GM18873 (cell line): ENCODE measurements at regions not wholly inside any gene's neighbourhood (a gene's known extent, or its start where the extent isn't known, plus 50 kb on each side); places are given as distances from the start of the nearest gene placed in this dataset.

Source experiments
- ATAC-seq: cut with Tn5 transposase; IDR thresholded peaks from one replicate; pipeline ENCODE4 v1.9.1; 2021; ENCODE audit warnings: mild to moderate bottlenecking, moderate library complexity, moderate number of reproducible peaks; ENCODE audit not compliant: unreplicated experiment, low FRiP score

DNA sequence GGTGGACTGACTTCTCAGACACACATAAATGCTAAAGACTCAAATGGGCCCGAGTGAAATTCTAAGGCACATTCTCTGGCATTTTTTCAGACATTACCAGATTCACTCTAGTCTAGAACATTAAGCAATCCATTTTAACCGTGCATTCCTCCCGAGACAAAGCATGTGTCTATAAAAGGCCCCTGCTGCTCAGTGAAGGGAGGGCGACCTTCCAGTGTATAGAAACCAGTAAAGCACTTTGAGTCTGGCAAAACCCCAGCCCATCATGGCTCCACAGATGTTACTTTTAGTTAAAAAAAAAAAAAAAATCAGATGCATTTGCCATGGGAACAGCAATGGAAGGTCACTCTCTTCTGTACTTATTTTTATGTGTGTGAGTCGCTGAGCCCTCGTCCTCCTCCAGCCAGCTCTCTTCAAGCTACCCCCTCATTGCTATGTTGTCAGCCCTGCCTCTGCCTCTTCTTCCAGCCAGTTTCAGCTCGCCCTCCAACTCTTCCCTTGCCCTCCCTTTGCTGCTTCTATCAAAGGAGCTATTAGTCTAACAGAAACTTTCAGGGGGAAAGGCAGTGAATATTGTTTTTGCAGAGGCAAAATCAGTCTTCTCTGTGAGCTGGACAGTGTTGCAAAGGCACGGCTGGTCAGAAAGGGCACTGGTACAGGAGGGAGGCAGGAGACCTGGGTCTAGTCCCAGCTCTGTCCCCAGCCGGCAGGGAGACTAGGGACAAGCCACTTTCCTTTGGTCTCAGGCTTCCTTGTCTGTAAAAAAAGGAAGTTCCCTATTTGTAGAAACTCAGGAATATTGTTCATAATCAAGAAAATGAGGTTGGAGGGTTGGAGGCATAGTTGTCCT, 644.2 kb downstream of the ZNF674 start:
- ATAC-seq, result no peak

DNA sequence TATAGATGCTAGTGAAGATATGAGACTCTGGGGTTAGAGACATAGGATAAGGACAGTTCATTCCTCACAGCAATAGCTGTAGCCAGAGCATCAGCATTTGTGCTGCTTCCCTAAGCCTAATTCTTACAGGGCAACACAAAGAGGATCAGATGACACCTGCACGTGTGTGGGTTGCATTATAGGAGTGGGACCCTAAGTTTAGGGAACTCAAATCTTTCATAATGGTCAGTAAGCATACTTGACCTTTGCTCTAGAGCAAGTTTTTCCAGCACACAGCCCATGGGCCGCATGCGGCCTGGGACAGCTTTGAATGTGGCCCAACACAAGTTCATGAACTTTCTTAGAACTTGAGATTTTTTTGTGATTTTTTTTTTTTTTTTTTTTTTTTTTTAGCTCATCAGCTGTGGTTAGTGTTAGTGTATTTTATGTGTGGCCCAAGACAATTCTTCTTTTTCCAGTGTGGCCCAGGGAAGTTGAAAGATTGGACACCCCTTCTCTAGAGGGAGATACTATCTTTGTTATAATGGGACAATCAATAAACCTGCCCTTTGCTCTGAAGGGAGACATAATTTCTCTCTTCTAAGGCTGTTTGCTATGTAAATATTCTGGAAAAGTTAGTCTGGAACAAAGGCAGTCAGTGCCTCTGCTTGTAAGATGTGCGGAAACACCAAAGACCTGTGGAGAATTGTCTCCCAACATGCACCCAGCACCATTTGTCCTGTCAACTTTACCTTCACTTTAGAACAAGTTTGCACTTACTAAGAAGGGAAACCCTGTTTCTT, 650.2 kb downstream of the ZNF674 start:
- ATAC-seq, result no peak

GRCh38 chrX:45889471-45889870, 655.8 kb downstream of the ZNF674 start:
- ATAC-seq, result no peak

DNA sequence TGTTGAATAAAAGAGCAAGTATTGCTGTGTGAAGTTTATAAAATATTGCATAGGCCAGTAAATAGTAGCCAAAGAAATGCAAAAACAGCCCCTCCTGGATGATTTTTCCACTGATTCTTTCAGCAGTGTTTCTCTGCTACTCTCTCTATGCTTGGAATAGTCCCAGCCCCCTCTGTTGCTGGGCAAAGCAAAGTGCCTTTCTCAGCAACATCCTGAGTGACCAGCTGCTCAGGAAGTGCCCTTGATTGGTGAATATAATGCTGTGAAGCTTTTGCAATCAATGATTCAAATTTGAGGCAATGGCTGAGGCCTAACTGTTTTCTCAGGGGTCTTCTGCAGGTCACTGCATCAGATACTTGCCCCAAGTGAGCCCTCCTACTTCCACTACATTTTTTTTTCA, 656.7 kb downstream of the ZNF674 start:
- no peak for ATAC-seq

DNA sequence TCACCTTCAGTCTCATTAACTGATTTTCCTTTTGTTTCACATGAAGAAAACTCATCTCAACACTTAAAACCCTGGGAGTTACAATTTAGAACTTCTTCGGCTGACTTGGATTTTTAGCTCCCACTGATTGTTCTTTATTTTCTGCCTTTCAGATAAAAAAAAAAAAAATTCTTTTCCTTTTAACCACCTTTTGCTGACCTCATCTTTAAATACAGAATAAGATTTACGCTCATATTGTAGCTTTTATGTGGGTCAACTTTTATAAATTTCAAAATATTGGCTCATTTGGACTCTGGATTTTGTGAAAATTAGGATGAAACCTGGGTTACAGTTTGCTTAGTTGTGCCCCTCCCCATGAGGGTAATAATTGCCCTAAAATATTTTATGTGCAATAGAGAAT, 659.3 kb downstream of the ZNF674 start:
- no peak for ATAC-seq

GRCh38 chrX:45879512-45879911, 665.7 kb downstream of the ZNF674 start:
- no peak for ATAC-seq

- ATAC-seq, result no peak
These were observed 669.0 kb downstream of the ZNF674 start for GRCh38 chrX:45876206-45876605.

DNA sequence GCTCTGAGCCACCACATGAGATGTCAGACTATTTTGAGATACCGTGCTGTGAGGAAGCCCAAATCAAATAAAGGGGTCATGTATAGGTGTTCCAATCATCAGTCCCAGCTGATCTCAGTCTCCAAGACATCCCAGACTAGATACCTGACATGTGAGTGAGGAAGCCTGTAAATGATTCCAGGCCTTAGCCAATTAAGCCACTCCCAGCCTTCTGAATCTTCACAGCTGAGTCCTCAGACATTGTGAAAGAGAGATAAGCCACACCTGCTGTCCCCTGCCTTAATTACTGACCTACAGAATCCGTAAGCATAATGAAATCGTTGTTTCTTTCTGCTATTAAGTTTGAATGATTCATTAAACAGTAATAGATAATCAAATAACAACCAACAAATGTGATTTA, 671.4 kb downstream of the ZNF674 start:
- ATAC-seq, result no peak

- ATAC-seq, result no peak
These were observed 671.8 kb upstream of the DIPK2B start for GRCh38 chrX:45872480-45872879.

- ATAC-seq, result no peak
These were observed 667.7 kb upstream of the DIPK2B start for GRCh38 chrX:45868425-45868824.

GRCh38 chrX:45862801-45863200, 662.1 kb upstream of the DIPK2B start:
- no peak for ATAC-seq

DNA sequence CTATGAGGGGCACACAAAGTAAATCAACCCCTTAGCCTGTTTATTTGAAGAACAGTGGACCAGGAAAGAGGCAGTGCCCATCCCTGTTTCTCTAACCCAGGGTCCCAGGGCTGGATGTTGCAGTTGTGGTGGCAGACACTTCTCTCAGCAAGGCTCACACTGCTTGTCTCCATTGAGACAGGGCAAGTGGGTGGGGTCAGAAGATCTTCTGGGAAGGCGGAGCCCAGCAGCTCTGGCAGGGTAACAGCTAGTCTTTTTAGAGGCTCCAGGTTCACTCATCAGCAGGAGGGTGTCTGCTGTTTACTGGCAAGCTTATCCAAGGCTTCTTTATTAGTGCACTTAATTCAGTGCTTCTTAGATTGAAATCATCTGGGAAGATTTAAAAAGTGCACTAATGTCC, 659.8 kb upstream of the DIPK2B start:
- no peak for ATAC-seq

DNA sequence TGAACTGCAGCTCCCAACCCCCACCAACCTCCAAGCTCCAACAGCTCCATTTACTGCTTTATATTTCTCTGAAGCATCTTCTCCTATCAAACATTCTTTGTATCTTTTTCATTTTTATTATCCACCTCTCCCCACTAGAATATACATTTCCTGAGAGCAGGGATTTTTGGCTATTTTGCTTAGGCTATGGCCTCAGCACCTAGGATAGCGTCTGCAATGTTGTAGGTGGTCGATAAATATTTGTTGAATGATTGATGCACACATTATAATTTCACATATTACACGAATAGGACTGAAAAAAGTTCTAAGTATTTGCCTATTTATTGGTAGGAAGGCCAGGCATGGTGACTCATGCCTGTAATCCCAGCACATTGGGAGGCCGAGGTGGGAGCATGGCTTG, 658.7 kb upstream of the DIPK2B start:
- ATAC-seq, result no peak

DNA sequence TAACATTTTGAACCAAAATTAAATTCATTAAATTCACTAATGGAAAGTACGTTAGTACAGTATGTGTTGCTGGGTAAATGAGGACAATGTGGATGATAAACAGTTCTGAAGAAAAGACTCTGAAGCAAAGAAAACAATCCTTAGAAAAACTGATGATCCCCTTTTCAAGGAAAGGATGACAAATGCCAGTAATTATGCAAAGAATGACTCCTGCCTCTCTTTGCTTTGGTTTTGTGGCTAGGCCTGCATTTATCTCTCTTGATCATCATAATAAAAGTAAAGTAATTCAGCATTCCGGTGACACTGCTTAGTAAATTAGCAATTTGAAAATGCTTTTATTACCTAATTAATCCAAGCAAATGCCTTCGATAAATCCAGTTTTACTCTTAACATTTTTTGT, 652.2 kb upstream of the DIPK2B start:
- ATAC-seq, result no peak

DNA sequence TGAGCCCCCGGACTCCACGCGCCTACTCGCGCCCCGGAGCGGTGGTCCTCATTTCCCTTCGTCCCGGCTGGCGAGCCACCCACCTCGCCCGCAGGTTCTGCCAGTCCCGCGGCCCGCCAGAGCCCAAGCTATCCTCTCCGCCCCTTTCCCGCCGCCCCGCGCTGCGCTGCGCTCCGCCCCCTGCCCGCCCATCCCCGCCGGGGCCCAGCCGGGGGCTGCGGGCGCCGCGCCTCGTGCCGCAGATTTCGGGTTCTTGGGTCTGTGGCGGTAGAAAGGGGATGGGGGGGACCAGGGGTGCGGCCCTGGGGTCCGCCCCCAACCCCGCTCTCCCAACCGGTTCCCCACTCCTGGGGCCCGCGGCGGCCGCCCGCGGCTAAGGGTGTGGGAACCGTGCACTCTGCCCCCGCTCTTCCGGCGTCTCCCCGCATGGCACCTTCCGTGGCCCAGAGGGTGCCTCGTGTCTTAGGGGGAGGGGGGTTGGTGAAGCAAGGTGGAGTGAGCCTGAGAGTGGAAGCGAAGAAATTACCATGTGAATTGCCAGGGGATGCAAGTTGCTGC, 650.8 kb upstream of the DIPK2B start:
- ATAC-seq, result no peak

DNA sequence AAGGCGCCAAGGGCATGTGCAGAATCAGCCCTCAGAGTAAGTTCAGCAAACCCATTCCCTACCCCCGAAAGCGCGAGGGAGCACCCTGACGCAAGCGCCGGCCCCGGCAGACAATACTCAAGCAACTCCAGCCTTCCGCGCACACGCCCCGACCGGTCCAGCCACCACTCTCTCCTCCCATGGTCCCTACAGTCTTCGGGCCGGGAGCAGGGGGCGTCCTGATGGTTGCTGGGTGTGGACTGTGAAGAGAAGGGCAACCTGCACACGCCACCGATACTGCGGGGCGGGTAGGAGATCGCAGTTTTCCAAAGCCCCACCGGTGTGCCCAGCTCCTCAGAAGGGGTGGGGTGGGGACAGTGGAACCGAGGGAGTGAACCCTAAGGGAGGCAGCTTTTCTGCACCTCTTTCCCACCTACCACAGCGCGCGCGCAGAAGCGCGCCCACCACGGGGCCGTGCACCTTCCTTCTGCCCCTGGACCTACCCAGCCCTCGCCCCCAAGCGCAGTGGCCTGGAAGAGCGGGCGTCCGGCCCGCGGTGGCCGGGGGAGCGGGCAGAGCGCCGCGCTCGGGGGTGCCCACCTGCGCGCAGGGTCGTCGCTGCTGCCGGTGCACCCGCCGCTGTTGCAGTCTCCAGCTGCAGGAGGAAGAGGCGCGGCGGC, 650.2 kb upstream of the DIPK2B start:
- no peak for ATAC-seq

DNA sequence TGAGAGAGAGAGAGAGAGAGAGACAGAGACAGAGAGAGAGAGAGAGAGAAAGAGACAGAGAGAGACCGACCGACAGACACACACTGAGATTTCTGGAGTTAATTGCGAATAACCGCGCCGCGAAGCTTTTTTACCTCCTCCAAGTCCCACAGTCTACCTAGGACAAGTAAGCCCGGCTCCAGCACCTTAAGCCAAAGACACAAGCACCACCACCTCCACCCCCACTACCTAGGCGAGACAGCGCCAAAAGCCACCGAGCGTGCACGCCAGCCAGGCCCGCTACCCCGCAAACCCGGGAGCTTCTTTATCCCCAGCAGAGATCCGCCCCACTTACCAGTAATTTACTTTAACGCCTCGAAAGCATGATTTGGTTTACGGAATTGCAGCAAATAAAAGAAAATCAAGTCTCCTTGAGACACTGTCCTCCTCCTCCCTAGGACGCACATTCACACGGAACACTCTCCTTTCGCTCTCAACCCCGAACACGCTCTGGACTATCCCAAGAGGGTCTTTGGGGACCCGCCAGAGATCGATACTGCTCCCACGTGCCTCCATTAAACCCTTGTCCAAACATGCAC, 649.6 kb upstream of the DIPK2B start:
- no peak for ATAC-seq

- no peak for ATAC-seq
These were observed 648.7 kb upstream of the DIPK2B start for GRCh38 chrX:45849261-45849862.

DNA sequence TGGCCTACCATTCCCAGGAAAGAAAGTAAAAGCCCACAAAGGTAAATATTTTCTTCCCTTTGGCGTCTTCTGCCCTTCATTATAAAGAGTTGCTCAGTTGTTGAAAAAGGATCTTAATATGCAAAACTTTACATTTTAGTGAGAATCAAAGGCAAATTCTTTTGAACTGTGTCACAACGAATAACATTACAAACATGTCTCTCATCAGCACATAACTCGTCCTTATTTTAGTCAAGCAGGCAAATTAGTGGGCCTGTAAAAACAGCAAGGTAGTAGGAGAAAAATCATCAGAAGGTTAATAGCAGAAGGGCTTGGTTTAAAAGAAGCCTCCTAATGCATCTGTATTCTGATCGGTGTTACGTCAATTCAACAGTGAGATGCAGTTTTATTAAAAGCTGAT, 647.3 kb upstream of the DIPK2B start:
- ATAC-seq, result no peak

DNA sequence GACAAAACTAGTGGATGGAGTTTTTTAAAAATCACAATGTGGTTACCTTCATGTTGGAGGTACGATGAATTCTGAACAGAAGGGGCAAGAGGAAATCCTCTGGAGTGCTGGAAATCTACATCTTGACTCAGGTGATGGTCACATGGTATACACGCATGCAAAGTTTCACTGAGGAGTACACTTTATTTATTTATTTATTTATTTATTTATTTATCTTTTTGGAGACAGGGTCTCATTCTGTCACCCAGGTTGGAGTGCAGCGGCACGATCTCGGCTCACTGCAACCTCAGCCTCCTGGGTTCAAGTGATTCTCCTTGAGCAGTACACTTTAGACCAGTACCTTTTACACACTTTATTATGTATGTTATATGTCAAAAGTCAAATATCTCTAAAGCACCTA, 645.7 kb upstream of the DIPK2B start:
- no peak for ATAC-seq
